GM03348 (cell line): ENCODE measurements at regions not wholly inside any gene's neighbourhood (a gene's known extent, or its start where the extent isn't known, plus 50 kb on each side); places are given as distances from the start of the nearest gene placed in this dataset.

Experiments used
- DNase-seq: peaks from one replicate; pipeline ENCODE4 v3.0.0; 2012; ENCODE audit warnings: low spot score

GRCh38 chr14:80446356-80446755 is 235.1 kb upstream of the DIO2 start:
- peak; percentile 49 for DNase-seq

DNA sequence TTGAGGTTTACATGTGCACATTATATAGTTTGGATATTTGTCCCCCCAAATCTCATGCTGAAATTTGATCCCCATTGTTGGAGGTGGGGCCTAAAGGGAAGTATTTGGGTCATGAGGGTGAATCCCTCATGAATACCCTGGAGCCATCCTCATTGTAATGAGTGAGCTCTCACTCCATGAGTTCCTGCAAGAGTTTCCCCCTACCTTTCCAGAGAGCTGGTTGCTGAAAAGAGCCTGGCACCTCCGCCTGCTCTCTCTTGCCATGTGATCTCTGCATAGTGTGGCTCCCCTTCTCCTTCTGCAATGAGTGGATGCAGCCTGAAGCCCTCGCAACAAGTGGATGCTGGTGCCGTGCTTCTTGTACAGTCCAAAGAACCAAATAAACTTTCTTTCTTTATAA is 234.3 kb upstream of the DIO2 start:
- DNase-seq: no peak

DNA sequence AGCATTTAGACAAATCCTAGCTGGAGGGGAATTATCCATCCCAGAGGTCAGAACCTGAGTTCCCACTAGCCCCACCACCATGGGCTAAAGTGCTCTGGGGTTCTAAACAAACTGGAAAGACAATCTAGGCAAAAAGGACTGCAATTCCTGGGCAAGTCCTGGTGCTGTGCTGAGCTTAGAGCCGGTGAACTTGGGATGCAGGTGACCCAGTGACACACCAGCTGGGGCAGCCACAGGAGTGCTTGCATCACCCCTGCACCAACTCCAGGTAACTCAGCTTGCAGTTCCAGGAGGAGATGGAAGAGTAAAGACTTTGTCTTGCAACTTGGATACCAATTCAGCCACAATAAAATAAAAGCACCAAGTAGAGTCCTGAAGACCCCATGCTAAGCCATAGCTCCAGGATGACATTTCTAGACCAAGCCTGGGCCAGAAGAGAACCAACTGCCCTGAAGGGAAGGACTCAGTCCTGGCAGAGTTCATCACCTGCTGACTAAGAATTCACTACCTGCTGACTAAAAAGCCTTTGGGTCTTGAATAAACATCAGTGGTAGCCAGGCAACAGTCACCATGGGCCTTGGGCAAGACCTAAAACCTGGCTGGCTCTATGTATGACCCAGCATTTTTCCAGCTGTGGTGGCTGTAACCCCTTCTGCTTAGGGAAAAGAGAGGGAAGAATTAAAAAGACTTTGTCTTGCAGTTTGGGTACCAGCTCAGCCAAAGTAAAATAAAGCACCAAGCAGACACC is 223.4 kb upstream of the DIO2 start:
- DNase-seq: no peak

GRCh38 chr14:80433811-80434210 is 222.5 kb upstream of the DIO2 start:
- no peak for DNase-seq

- DNase-seq: no peak
Observed at GRCh38 chr14:80428671-80429070, 217.4 kb upstream of the DIO2 start.

GRCh38 chr14:80428171-80428570 is 216.9 kb upstream of the DIO2 start:
- DNase-seq: peak; percentile 26

DNA sequence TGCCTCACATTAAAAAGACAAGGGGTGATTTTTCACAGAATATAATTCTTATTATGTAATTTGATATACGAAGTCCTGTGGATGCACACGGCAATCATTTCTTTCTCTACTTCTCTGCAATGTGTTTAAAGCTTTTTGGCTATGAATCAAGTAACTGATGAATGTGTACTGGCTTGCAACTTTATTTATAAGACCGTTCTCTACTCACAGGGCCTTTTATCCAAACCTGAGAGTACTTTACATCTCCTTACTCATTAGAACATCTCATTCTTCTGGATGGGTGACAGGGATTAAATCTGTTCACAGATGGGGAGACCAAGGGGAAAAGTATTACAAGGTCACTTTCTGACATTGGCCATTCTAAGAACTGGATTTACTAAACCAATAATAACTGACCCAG is 215.8 kb upstream of the DIO2 start:
- no peak for DNase-seq

DNA sequence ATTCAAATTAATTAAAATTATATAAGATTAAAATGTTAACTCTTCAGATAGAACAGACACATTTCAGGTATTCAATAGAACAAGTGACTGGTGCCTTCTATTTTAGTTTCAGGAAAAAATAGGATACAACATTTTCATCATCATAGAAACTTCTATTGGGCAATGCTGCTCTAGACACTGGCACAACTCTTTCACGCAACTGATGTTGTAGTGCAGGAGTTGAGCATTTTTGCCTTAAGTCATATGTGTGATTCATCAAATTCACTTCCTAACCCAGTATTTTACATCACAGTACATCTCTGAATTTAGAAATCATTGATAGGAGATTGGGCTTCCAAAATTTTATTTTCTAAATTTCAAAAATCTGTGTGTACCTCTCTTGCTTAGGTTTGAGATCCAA is 215.4 kb upstream of the DIO2 start:
- DNase-seq: no peak

GRCh38 chr14:80425686-80426085 is 214.4 kb upstream of the DIO2 start:
- DNase-seq: peak; percentile 79

DNA sequence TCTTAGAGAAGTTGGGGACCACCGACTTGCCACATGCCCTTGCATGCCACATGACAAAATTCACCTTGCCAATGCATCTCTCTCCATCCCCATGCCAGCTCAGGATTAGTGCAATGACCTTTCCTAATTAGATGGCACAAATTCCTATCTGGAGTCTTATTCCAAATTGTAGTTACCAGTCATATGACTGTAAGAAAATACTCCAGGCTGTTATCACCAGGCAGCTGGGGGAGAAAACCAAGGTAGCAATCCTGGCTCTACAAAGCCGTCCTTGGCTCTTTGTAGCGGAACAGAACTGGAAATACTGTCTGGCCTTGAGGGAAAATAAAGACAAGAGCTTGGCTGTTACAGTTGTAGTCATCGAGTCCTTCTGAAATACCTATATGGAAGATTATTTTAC is 208.5 kb upstream of the DIO2 start:
- DNase-seq: no peak

DNA sequence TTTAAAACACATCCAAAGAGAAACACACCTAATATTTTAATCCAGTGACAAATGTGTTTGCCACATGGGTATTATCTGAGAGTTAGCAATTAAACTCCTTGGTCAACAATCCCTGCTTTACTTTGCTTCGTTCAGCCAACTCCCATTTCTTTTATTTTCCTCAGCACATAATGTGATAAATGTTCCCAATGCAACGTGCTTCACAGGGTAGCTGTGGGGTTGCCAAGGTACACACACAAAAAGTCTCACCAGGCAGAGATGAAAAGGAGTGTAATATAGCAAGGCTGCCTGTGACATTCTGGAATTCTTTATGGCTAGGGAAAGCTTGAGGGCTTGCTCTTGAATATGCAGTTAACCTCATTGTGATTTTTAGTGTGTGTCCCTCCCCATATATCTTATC is 208.0 kb upstream of the DIO2 start:
- DNase-seq: no peak

GRCh38 chr14:80415636-80416035 is 204.3 kb upstream of the DIO2 start:
- DNase-seq: no peak

DNA sequence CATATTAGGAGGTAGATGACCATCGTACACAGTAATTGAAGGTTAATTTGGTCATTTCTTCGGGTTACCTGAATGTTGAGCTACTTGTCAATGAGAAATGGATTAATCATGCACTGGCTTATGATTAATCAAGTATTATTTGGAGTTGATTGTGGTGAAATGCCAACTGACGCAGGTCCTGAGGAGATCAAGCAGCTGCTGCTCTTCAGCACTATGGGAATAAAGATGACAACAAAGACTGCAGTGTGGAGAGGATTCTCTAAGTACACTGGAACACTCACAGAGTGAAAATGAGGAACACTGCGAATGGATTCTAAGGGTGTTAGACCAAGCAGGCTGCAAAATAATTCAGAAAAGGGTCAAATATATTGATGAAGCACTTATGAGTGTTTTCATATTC is 202.8 kb upstream of the DIO2 start:
- no peak for DNase-seq

DNA sequence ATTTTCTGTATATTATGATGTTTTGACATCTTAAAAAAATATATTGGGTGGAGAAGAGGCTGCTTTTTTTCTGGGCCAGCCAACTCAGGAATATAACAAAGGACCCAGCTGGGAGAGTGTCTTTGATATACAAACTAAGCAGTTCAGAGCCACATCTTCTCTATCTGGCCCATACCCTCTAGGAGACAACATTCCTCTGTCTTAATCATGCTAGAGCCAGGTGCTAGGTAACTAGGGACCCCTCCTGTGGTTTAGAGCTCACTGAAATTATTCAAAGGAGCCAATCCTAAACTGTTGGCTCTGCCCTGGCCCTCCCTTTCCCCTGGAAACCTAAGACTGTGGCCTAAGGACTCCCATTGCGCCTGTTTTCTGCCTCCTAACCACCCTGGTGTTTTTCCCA is 193.1 kb upstream of the DIO2 start:
- DNase-seq: no peak

DNA sequence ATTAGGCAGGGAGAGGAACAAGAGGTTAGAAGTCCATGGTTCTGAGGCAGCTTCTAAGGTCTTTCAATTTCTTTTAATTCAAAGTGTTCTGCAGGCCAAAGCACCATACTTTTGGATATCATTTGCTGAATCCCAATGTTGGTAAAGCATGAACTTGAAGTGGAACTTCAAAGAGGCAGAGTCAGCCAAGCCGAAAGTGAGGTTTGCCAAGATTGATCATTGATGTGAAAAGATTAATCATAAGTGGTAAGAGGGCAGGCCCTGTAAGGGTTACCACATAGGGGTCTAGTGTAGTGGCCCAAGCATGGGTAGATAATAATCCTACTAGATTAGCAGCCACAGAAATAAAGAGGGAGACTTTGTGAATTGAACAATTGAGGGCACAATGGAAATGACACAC is 191.7 kb upstream of the DIO2 start:
- DNase-seq: no peak

GRCh38 chr14:80395031-80395430 is 183.7 kb upstream of the DIO2 start:
- DNase-seq: peak; percentile 3

DNA sequence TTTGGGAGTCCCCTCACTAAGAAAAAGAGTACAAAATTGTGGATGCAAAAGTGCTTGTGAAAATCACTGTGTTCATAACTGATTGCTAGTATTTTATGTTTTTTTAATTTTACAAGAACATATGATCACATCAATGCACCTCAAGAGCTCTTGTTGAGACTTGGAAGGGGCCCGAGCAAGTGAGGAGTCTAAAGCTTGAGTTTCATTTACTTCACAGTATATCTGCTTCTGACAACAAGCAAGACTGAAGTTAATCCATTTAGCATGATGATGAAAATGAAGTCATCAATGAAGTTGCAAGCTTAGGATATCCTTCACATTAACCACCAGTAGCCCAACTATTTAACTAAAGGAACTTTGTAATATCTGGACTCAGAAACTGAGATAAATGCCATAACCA is 182.5 kb upstream of the DIO2 start:
- DNase-seq: no peak

DNA sequence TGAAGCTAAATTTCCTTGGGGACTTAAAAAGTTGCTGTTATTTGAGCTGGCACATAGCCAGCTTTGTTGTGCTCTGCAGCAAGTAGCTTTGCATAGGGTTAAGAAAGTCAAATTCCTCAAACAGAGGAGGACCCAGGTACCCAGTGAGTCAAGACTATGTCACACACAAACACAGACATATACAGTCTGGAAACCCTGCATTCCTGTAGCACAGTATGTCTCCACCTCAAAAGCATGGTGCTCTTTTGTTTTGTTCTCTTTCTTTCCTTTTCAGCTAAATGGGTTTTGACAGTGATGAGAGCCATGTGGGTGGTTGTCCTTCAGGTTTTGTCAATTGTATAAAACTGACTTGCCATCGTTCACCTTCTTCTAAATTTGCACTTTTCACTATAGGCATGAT is 179.6 kb upstream of the DIO2 start:
- DNase-seq: peak; percentile 8

GRCh38 chr14:80388980-80389711 is 177.8 kb upstream of the DIO2 start:
- peak; percentile 80 for DNase-seq

DNA sequence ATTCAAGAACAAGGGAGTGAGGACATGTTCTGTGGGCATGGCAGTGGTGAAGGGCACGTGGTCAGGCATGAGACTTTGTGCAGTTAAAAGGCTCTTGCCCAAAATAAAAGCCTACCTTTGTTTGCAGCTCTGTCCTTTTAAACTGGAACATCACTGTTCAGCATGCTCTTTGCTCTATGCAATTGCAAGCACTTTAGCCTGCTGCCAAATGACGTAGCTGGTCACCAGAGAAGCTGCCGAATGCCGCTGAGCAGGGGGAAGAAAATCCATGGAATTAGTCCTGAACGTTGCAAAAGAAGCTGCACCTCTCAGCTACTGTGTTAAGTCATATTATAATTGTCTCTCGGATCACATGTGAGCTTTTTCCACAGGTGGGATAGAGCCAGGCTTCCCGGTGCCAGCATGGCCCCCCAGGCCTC is 176.3 kb upstream of the DIO2 start:
- no peak for DNase-seq

DNA sequence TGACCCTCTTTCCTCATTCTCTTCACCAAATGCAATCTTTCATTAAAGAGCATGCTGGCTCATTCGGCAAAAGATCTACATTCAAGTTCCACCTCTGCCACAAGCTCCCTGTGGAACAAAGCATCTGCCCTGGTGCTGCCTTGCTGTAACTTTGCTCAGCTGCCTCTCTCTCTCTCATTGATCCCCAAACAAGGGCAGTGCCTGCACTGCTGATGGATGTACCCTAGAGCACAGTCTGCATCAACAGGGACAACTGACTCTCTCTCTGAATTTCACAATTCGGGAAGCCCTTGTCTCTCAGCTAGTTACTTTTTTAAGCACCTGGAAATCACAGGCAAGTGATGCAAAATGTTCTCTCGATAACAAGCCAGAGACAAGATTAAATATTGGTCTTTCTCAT is 174.0 kb upstream of the DIO2 start:
- DNase-seq: no peak

- no peak for DNase-seq
Observed at GRCh38 chr14:80383223-80383622, 171.9 kb upstream of the DIO2 start.

DNA sequence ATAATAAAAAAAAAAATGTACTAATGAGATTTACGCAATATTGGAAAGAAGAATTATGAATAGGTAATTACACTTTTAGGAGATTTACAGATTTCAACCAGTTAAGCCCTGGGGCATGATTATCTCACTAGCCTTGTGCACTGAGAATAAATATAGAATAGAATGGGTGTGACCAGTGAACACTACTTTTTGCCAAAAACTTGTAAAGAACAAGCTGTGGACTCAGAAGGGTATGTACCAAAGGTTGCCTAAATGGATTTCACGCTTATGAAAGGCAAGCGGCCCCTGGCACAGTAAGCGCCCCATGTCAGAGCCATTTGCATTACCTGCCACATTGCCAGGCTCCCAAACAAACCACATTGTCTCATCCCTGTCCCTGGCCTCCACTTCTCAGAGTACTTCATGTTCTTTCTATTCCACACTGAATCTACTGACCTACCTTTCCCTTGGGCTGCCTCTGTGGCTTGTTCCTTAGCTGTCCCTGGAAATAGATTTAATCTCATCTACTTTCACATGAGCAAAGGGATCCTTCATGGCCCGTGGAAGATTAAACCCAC is 170.6 kb upstream of the DIO2 start:
- DNase-seq: no peak

GRCh38 chr14:80379035-80379434 is 167.7 kb upstream of the DIO2 start:
- DNase-seq: no peak
